ENCODE measurements at regions not wholly inside any gene's neighbourhood (a gene's known extent, or its start where the extent isn't known, plus 50 kb on each side); places are given as distances from the start of the nearest gene placed in this dataset.

DNA sequence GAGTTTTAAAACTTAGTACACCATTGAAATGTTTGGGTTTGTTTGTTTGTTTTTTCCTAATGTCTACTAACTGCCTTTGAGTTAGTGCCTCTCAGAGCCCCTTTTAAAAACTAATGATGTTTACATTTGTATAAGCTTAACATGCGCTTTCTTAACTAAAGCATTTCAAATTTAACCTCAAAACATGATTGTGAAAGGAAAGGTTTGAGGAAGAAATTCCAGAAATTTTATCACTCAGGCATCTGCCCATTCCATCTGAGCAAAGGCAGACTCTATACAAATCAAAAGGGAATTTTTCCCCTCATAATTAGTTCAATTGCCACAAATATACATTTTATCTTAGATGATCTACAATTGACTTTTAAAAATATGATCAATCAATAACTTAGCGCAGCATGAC is 230.7 kb upstream of the CAND1 start:
- TF ChIP-seq, protein P1, sequence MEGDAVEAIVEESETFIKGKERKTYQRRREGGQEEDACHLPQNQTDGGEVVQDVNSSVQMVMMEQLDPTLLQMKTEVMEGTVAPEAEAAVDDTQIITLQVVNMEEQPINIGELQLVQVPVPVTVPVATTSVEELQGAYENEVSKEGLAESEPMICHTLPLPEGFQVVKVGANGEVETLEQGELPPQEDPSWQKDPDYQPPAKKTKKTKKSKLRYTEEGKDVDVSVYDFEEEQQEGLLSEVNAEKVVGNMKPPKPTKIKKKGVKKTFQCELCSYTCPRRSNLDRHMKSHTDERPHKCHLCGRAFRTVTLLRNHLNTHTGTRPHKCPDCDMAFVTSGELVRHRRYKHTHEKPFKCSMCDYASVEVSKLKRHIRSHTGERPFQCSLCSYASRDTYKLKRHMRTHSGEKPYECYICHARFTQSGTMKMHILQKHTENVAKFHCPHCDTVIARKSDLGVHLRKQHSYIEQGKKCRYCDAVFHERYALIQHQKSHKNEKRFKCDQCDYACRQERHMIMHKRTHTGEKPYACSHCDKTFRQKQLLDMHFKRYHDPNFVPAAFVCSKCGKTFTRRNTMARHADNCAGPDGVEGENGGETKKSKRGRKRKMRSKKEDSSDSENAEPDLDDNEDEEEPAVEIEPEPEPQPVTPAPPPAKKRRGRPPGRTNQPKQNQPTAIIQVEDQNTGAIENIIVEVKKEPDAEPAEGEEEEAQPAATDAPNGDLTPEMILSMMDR (IDR thresholded peaks at IDR 0.05), result no peak
- TF ChIP-seq POLR2A (IDR thresholded peaks at IDR 0.05), result no peak

Data from testis (tissue), 2 donors.